Nephron (organoid): ENCODE measurements at regions not wholly inside any gene's neighbourhood (a gene's known extent, or its start where the extent isn't known, plus 50 kb on each side); places are given as distances from the start of the nearest gene placed in this dataset.

Source experiments
- H3K27ac Mint-ChIP-seq, 3 experiments: 2 replicates each; pipeline ENCODE4 v1.8.0; 2020; ENCODE audit warnings: mixed read lengths in 3 of 3, mild to moderate bottlenecking in 2 of 3, moderate library complexity in 1 of 3
- H3K27me3 Mint-ChIP-seq: 2 replicates; pipeline ENCODE4 v1.8.0; 2021; ENCODE audit warnings: low read depth, mild to moderate bottlenecking, moderate library complexity, mixed read lengths
- H3K36me3 Mint-ChIP-seq: 2 replicates; pipeline ENCODE4 v1.8.0; 2020; ENCODE audit warnings: low read depth, mixed read lengths
- H3K4me1 Mint-ChIP-seq: 2 replicates; pipeline ENCODE4 v1.8.0; 2020; ENCODE audit warnings: mixed read lengths
- H3K4me3 Mint-ChIP-seq, 3 experiments: 2 replicates each; pipeline ENCODE4 v1.8.0; 2020; ENCODE audit warnings: mild to moderate bottlenecking in 3 of 3, mixed read lengths in 3 of 3, moderate library complexity in 2 of 3
- H3K9me3 Mint-ChIP-seq: 2 replicates; pipeline ENCODE4 v1.8.0; 2020; ENCODE audit warnings: mixed read lengths
- TF ChIP-seq, protein P1 (sequence below), 3 experiments: fragments of 200-600 bp; sonication (generic); IDR thresholded peaks; one replicate each; pipeline ENCODE4 v1.5.0; 2021; ENCODE audit warnings: antibody characterized with exemption in 3 of 3; ENCODE audit not compliant: unreplicated experiment in 3 of 3

- H3K36me3 Mint-ChIP-seq = no peaks in the 10 kb centered on the region
- no peak overlapping the region for H3K27ac Mint-ChIP-seq
- no peak overlapping the region for H3K4me3 Mint-ChIP-seq
- TF ChIP-seq, protein P1, sequence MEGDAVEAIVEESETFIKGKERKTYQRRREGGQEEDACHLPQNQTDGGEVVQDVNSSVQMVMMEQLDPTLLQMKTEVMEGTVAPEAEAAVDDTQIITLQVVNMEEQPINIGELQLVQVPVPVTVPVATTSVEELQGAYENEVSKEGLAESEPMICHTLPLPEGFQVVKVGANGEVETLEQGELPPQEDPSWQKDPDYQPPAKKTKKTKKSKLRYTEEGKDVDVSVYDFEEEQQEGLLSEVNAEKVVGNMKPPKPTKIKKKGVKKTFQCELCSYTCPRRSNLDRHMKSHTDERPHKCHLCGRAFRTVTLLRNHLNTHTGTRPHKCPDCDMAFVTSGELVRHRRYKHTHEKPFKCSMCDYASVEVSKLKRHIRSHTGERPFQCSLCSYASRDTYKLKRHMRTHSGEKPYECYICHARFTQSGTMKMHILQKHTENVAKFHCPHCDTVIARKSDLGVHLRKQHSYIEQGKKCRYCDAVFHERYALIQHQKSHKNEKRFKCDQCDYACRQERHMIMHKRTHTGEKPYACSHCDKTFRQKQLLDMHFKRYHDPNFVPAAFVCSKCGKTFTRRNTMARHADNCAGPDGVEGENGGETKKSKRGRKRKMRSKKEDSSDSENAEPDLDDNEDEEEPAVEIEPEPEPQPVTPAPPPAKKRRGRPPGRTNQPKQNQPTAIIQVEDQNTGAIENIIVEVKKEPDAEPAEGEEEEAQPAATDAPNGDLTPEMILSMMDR (IDR thresholded peaks at IDR 0.05; ENCODE audit: unreplicated experiment in 3 of 3) = no peak
- no peaks in the 10 kb centered on the region for H3K27me3 Mint-ChIP-seq
- peaks cover 20% of the 10 kb centered on the region for H3K9me3 Mint-ChIP-seq
- no peaks in the 10 kb centered on the region for H3K4me1 Mint-ChIP-seq
Observed at GRCh38 chr3:110743984-110744383, 327.6 kb upstream of the NECTIN3 start.

GRCh38 chr3:110744723-110745122, 326.9 kb upstream of the NECTIN3 start:
- TF ChIP-seq, protein P1 (IDR thresholded peaks at IDR 0.05; ENCODE audit: unreplicated experiment in 3 of 3) = no peak
- Mint-ChIP-seq H3K27me3 (no peaks in the 10 kb centered on the region), H3K4me3 (no peak overlapping the region), H3K9me3 (peaks cover 17% of the 10 kb centered on the region), H3K4me1 (no peaks in the 10 kb centered on the region), H3K36me3 (no peaks in the 10 kb centered on the region), H3K27ac (peak overlapping the region in 1 of 3 experiments; percentile 5)

GRCh38 chr3:110749006-110749405, 322.6 kb upstream of the NECTIN3 start:
- Mint-ChIP-seq H3K4me3 (no peak overlapping the region), H3K4me1 (peaks cover 2% of the 10 kb centered on the region), H3K36me3 (no peaks in the 10 kb centered on the region), H3K27me3 (no peaks in the 10 kb centered on the region), H3K27ac (no peak overlapping the region), H3K9me3 (peaks cover 17% of the 10 kb centered on the region)
- TF ChIP-seq, protein P1 (IDR thresholded peaks at IDR 0.05; ENCODE audit: unreplicated experiment in 3 of 3) = no peak

DNA sequence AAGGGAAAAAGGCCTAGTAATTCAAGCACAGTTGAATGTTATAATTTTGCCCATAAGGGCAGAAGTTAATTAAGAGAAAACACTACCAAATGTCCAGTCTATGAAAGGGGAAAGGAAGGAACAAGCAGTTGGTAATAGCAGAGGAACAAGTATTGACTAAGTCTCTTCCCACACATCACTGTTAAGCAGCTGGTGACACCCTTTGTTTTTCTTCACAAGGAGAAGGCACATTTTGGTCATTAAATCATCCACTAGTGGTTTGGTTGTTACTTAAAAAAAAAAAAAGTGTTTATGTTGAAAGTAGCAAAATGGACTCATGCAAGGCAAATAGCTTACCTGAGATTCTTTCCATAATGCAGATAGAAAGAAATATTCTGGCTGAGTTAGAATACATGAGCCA, 321.4 kb upstream of the NECTIN3 start:
- H3K9me3 Mint-ChIP-seq = peaks cover 17% of the 10 kb centered on the region
- H3K27ac Mint-ChIP-seq = no peak overlapping the region
- H3K27me3 Mint-ChIP-seq = no peaks in the 10 kb centered on the region
- H3K4me1 Mint-ChIP-seq = peaks cover 11% of the 10 kb centered on the region
- TF ChIP-seq, protein P1 (IDR thresholded peaks at IDR 0.05; ENCODE audit: unreplicated experiment in 3 of 3) = no peak
- H3K36me3 Mint-ChIP-seq = no peaks in the 10 kb centered on the region
- no peak overlapping the region for H3K4me3 Mint-ChIP-seq

- H3K4me3 Mint-ChIP-seq = no peak overlapping the region
- no peaks in the 10 kb centered on the region for H3K27me3 Mint-ChIP-seq
- H3K4me1 Mint-ChIP-seq = peaks cover 11% of the 10 kb centered on the region
- no peaks in the 10 kb centered on the region for H3K36me3 Mint-ChIP-seq
- no peaks in the 10 kb centered on the region for H3K9me3 Mint-ChIP-seq
- H3K27ac Mint-ChIP-seq = no peak overlapping the region
- TF ChIP-seq, protein P1 (IDR thresholded peaks at IDR 0.05; ENCODE audit: unreplicated experiment in 3 of 3) = no peak
Observed at GRCh38 chr3:110752307-110752706, 319.3 kb upstream of the NECTIN3 start.

DNA sequence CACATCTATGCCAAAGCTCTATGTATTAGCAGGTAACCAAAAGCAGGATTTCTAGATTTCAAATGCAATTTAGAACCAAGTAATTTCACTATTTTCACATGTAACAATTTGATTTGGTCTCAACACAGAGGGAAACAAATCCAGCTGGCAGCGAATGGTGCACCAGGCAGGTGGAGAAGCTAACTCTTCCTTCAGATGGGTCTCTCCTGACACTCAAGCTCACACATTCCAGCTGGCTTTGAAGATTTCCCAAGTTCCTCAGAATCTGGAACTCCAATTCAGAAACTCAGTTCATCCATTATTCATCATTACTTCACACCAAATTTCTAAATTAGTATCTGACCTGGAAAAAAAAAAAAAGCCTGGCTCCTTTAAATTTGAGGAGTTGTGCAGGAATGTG, 318.1 kb upstream of the NECTIN3 start:
- Mint-ChIP-seq H3K4me1 (peaks cover 11% of the 10 kb centered on the region), H3K27ac (no peak overlapping the region), H3K9me3 (no peaks in the 10 kb centered on the region), H3K27me3 (no peaks in the 10 kb centered on the region), H3K36me3 (no peaks in the 10 kb centered on the region), H3K4me3 (no peak overlapping the region)
- TF ChIP-seq, protein P1 (IDR thresholded peaks at IDR 0.05; ENCODE audit: unreplicated experiment in 3 of 3) = no peak
